ENCODE measurements at regions not wholly inside any gene's neighbourhood (a gene's known extent, or its start where the extent isn't known, plus 50 kb on each side); places are given as distances from the start of the nearest gene placed in this dataset.

DNA sequence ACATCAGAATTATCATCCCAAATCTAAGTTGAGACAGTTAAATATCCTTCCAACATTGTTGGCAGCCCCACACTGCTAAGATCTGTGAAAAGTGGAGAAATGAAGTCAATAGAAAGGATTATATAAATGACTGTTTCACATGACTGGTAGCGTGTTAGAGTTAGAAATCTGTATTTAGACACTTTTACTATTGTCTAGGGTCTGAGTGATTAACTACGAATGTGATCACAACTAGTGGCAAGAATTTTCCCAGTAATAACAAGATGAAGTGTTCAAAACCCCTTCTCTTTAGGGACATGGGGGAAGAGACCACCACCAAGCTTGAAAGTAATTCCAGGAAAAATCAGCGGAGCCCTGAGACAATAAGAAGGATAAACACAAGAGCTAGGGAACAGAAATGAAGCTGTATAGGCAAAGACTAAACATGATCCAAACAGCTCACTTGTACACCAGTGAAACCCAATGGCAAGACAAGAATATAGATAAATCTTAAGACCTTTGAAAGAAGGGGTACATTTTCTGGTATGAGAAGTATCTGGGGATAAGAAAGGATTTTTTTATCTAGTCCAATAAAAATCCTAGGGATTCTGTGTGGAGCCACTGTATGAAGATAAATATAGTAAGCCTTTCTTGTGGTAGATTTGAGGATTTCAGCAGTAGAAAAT is 646.6 kb upstream of the USP24 start:
- H3K36me3 ChIP-seq (ENCODE audit: low read depth, low read length), result no peaks in the 10 kb centered on the region
- DNase-seq (no peak), ATAC-seq (no peak)
- no peak overlapping the region for H3K4me2 ChIP-seq (ENCODE audit: low read length)
- TF ChIP-seq EZH2 (IDR thresholded peaks at IDR 0.05; ENCODE audit: low read length, unreplicated experiment) (no peak), CTCF (conservative IDR thresholded peaks at IDR 0.05; ENCODE audit: low read depth, low read length) (no peak), EZH2phosphoT487 (IDR thresholded peaks at IDR 0.05; ENCODE audit: borderline replicate concordance, low read length) (no peak)
- no peak overlapping the region for H3K4me3 ChIP-seq (ENCODE audit: low read length)
- no peak overlapping the region for H3K9ac ChIP-seq (ENCODE audit: low read length)
- POLR2A ChIA-PET (ENCODE audit: unreplicated experiment), result no interaction called here
- CTCF ChIA-PET, result no interaction called here
- H3K9me2 ChIP-seq (replicated peaks; ENCODE audit: low read length), result no peaks in the 10 kb centered on the region
- H3K4me1 ChIP-seq (ENCODE audit: insufficient read depth, low read length), result no peaks in the 10 kb centered on the region
- no peaks in the 10 kb centered on the region for H3K79me2 ChIP-seq (ENCODE audit: low read length)
- intact Hi-C loops (cut with micrococcal nuclease), result loop anchor here (10.0 kb wide), 1 partner anchor 357 kb away; no protein-coding TSS in a partner anchor
- H4K20me1 ChIP-seq (ENCODE audit: low read length), result no peaks in the 10 kb centered on the region
- H2AFZ ChIP-seq (ENCODE audit: low read length), result no peak overlapping the region
- H3F3A ChIP-seq (ENCODE audit: low read length, unreplicated experiment), result no peaks in the 10 kb centered on the region
- no peaks in the 10 kb centered on the region for H3K9me3 ChIP-seq (ENCODE audit: low read length)
- no peak overlapping the region for H3K27ac ChIP-seq (ENCODE audit: low read length)
- no TSS peak for BruUV-seq (replicated peaks)
- no peaks in the 10 kb centered on the region for H3K27me3 ChIP-seq (ENCODE audit: low read length)

DNA sequence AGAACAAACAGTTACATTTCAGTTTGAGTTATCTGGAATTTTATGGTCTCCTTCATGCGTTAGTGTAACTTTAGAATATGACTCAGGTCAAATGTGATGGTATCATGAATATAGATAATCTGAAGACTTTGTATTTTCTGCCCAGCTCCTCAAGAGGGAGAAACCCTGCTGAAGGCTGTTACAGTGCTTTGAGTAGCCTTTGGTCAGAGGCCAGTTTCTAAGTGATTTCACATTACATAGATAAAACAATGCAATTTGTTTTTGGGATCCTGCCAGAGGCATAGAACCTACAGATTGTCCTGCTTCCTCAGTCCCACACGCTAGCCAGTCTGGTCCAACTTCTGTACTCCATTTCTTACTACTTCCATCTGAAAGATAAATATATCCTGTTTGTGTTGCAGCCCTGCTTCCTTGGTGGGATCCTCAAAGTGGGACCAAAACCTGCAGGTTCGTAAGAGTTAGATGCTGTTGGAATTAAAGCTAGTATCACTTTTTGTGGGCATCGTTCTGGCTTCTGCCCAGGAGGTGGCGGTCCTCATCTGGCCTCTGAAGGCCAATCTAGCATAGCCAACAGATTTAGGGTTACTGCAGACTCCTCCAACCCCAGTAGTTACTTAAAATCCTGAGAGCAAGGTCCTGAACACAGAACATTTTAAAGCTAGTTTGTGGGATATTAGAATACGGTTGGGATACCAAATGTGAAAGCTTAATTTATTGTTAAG is 645.8 kb upstream of the USP24 start:
- BruUV-seq (replicated peaks), result no TSS peak

More for the DNA sequence above, 645.8 kb upstream of the USP24 start:
- no peaks in the 10 kb centered on the region for H3K27me3 ChIP-seq (ENCODE audit: low read length)
- H3K4me3 ChIP-seq (ENCODE audit: low read length), result no peak overlapping the region
- no peak overlapping the region for H3K9ac ChIP-seq (ENCODE audit: low read length)
- ATAC-seq, result no peak
- intact Hi-C loops (cut with micrococcal nuclease), result loop anchor here (10.0 kb wide), 1 partner anchor 356 kb away; no protein-coding TSS in a partner anchor
- no peak overlapping the region for H3K27ac ChIP-seq (ENCODE audit: low read length)
- no peak for DNase-seq
- no peaks in the 10 kb centered on the region for H3K9me3 ChIP-seq (ENCODE audit: low read length)
- H3K4me2 ChIP-seq (ENCODE audit: low read length), result no peak overlapping the region
- H3K36me3 ChIP-seq (ENCODE audit: low read depth, low read length), result no peaks in the 10 kb centered on the region
- no peak overlapping the region for H2AFZ ChIP-seq (ENCODE audit: low read length)
- no peaks in the 10 kb centered on the region for H4K20me1 ChIP-seq (ENCODE audit: low read length)
- TF ChIP-seq EZH2phosphoT487 (IDR thresholded peaks at IDR 0.05; ENCODE audit: borderline replicate concordance, low read length) (no peak), CTCF (conservative IDR thresholded peaks at IDR 0.05; ENCODE audit: low read depth, low read length) (no peak), EZH2 (IDR thresholded peaks at IDR 0.05; ENCODE audit: low read length, unreplicated experiment) (no peak)
- H3K9me2 ChIP-seq (replicated peaks; ENCODE audit: low read length), result no peaks in the 10 kb centered on the region
- H3K79me2 ChIP-seq (ENCODE audit: low read length), result no peaks in the 10 kb centered on the region
- no peaks in the 10 kb centered on the region for H3F3A ChIP-seq (ENCODE audit: low read length, unreplicated experiment)
- CTCF ChIA-PET, result no interaction called here
- H3K4me1 ChIP-seq (ENCODE audit: insufficient read depth, low read length), result no peaks in the 10 kb centered on the region
- POLR2A ChIA-PET (ENCODE audit: unreplicated experiment), result no interaction called here
